ENCODE measurements at regions not wholly inside any gene's neighbourhood (a gene's known extent, or its start where the extent isn't known, plus 50 kb on each side); places are given as distances from the start of the nearest gene placed in this dataset.
A peak's percentile ranks its signal among the peaks of the same experiment; 100 is the strongest.
"Not testable (repeated sequence)": the region's sequence is repeated elsewhere in the genome, so short reads cannot be mapped to it uniquely, and the experiment has no call there.

GRCh38 chr22:48071828-48072227 is 1309.4 kb downstream of the TBC1D22A start:
- intact Hi-C loops (cut with DNase I), result no loop called here
- peak in 1 of 10 donors; percentile 4 for DNase-seq

GRCh38 chr22:48071305-48071704 is 1308.9 kb downstream of the TBC1D22A start:
- DNase-seq, result peak in 1 of 10 donors; percentile 34
- intact Hi-C loops (cut with DNase I), result no loop called here

- intact Hi-C loops (cut with DNase I), result no loop called here
- no peak for DNase-seq
Measured at GRCh38 chr22:48070760-48071159, 1308.3 kb downstream of the TBC1D22A start.

GRCh38 chr22:48070083-48070482 is 1307.6 kb downstream of the TBC1D22A start:
- intact Hi-C loops (cut with DNase I), result no loop called here
- peak in 1 of 10 donors; percentile 11 for DNase-seq

GRCh38 chr22:48069256-48069655 is 1306.8 kb downstream of the TBC1D22A start:
- intact Hi-C loops (cut with DNase I), result no loop called here
- DNase-seq, result no peak

- intact Hi-C loops (cut with DNase I), result no loop called here
- peak in 1 of 10 donors; percentile 78 for DNase-seq
Measured at GRCh38 chr22:48068323-48068885, 1306.0 kb downstream of the TBC1D22A start.

GRCh38 chr22:48065892-48066291 is 1303.4 kb downstream of the TBC1D22A start:
- peak in 1 of 10 donors; percentile 49 for DNase-seq
- intact Hi-C loops (cut with DNase I), result no loop called here

GRCh38 chr22:48061726-48062125 is 1299.3 kb downstream of the TBC1D22A start:
- intact Hi-C loops (cut with DNase I), result no loop called here

GRCh38 chr22:48060266-48060665 is 1297.8 kb downstream of the TBC1D22A start:
- peak in 1 of 10 donors; percentile 54 for DNase-seq
- intact Hi-C loops (cut with DNase I), result no loop called here

More at GRCh38 chr22:48061726-48062125, 1299.3 kb downstream of the TBC1D22A start:
- DNase-seq, result peak in 1 of 10 donors; percentile 33

- intact Hi-C loops (cut with DNase I); DNase-seq: not testable (repeated sequence)
Measured at GRCh38 chr22:48059521-48059920, 1297.1 kb downstream of the TBC1D22A start.

GRCh38 chr22:48057116-48057835 is 1294.8 kb downstream of the TBC1D22A start:
- intact Hi-C loops (cut with DNase I), result no loop called here
- DNase-seq, result peak in 1 of 10 donors; percentile 44

- intact Hi-C loops (cut with DNase I), result no loop called here
- peak in 1 of 10 donors; percentile 20 for DNase-seq
Measured at GRCh38 chr22:48055827-48056226, 1293.4 kb downstream of the TBC1D22A start.

- DNase-seq, result no peak
- intact Hi-C loops (cut with DNase I), result no loop called here
Measured at GRCh38 chr22:48055185-48055584, 1292.7 kb downstream of the TBC1D22A start.

GRCh38 chr22:48054596-48054995 is 1292.1 kb downstream of the TBC1D22A start:
- intact Hi-C loops (cut with DNase I), result no loop called here
- DNase-seq, result peak in 1 of 10 donors; percentile 44

- peak in 1 of 10 donors; percentile 68 for DNase-seq
- intact Hi-C loops (cut with DNase I), result no loop called here
Measured at GRCh38 chr22:48053973-48054372, 1291.5 kb downstream of the TBC1D22A start.

GRCh38 chr22:48053486-48053885 is 1291.0 kb downstream of the TBC1D22A start:
- peak in 1 of 10 donors; percentile 68 for DNase-seq
- intact Hi-C loops (cut with DNase I), result no loop called here

- DNase-seq, result peak in 1 of 10 donors; percentile 60
- intact Hi-C loops (cut with DNase I), result no loop called here
Measured at GRCh38 chr22:48052621-48052890, 1290.1 kb downstream of the TBC1D22A start.

- intact Hi-C loops (cut with DNase I), result no loop called here
- peak in 1 of 10 donors; percentile 55 for DNase-seq
Measured at GRCh38 chr22:48051796-48052620, 1289.6 kb downstream of the TBC1D22A start.

- intact Hi-C loops (cut with DNase I), result no loop called here
- DNase-seq, result peak in 1 of 10 donors; percentile 35
Measured at GRCh38 chr22:48050836-48051235, 1288.4 kb downstream of the TBC1D22A start.

- intact Hi-C loops (cut with DNase I), result no loop called here
- peak in 1 of 10 donors; percentile 41 for DNase-seq
Measured at GRCh38 chr22:48049116-48049515, 1286.7 kb downstream of the TBC1D22A start.

All from posterior cingulate gyrus (tissue), 11 donors.